OCI-LY7 (cell line): ENCODE measurements at regions not wholly inside any gene's neighbourhood (a gene's known extent, or its start where the extent isn't known, plus 50 kb on each side); places are given as distances from the start of the nearest gene placed in this dataset.

Source experiments
- EZH2phosphoT487 ChIP-seq: fragments of 200-600 bp; sonication (generic); IDR thresholded peaks from 2 replicates; pipeline ENCODE4 v1.6.1; 2018; ENCODE audit warnings: low read depth, borderline replicate concordance, mild to moderate bottlenecking, mixed run types, antibody characterized with exemption, low read length, moderate library complexity, mixed read lengths
- TF ChIP-seq, protein P1 (sequence below): fragments of 200-600 bp; sonication (generic); conservative IDR thresholded peaks from 2 replicates; pipeline ENCODE4 v1.5.1; 2014; ENCODE audit warnings: mild to moderate bottlenecking, antibody characterized with exemption, low read length, moderate library complexity, mixed read lengths

DNA sequence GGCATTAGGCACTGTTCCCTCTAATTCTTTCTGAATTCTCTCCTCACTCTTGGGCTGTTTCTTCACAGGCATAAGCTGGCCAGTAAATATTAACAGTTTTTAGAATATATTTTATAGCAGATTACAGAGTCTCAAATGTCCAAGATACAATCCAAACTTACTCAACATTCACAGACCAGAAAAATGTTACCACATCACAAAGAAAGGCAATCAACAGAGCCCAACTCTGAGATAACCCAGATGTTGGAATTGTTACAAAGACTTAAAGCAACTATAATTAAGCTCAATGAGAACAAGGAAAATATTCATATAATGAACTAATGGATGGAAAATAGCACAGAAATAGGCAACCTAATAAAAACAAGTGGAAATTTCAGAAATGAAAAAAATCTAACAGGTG is 401.1 kb upstream of the RGMB start:
- TF ChIP-seq, protein P1, sequence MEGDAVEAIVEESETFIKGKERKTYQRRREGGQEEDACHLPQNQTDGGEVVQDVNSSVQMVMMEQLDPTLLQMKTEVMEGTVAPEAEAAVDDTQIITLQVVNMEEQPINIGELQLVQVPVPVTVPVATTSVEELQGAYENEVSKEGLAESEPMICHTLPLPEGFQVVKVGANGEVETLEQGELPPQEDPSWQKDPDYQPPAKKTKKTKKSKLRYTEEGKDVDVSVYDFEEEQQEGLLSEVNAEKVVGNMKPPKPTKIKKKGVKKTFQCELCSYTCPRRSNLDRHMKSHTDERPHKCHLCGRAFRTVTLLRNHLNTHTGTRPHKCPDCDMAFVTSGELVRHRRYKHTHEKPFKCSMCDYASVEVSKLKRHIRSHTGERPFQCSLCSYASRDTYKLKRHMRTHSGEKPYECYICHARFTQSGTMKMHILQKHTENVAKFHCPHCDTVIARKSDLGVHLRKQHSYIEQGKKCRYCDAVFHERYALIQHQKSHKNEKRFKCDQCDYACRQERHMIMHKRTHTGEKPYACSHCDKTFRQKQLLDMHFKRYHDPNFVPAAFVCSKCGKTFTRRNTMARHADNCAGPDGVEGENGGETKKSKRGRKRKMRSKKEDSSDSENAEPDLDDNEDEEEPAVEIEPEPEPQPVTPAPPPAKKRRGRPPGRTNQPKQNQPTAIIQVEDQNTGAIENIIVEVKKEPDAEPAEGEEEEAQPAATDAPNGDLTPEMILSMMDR, result no peak
- no peak for TF ChIP-seq EZH2phosphoT487
